Kidney glomerular epithelial cell (primary cell): ENCODE measurements at regions not wholly inside any gene's neighbourhood (a gene's known extent, or its start where the extent isn't known, plus 50 kb on each side); places are given as distances from the start of the nearest gene placed in this dataset.
A peak's percentile ranks its signal among the peaks of the same experiment; 100 is the strongest.

Source experiments
- DNase-seq: peaks from one replicate; lab custom pipeline; 2025; lab: John Stamatoyannopoulos, UW

- DNase-seq, result no peak
Measured at GRCh38 chr7:17611611-17612010, 313.2 kb downstream of the AHR start.

- no peak for DNase-seq
Measured at GRCh38 chr7:17613338-17614041, 315.0 kb downstream of the AHR start.

GRCh38 chr7:17617380-17617779 is 318.9 kb downstream of the AHR start:
- DNase-seq, result peak; percentile 17

- no peak for DNase-seq
Measured at GRCh38 chr7:17617857-17618651, 319.6 kb downstream of the AHR start.

GRCh38 chr7:17618652-17618974 is 320.2 kb downstream of the AHR start:
- no peak for DNase-seq

- no peak for DNase-seq
Measured at GRCh38 chr7:17619196-17619818, 320.9 kb downstream of the AHR start.

- DNase-seq, result no peak
Measured at GRCh38 chr7:17620566-17620965, 319.7 kb downstream of the SNX13 start.

GRCh38 chr7:17622451-17622850 is 317.8 kb downstream of the SNX13 start:
- no peak for DNase-seq

- DNase-seq, result no peak
Measured at GRCh38 chr7:17623546-17624185, 316.6 kb downstream of the SNX13 start.

- no peak for DNase-seq
Measured at GRCh38 chr7:17624379-17624778, 315.9 kb downstream of the SNX13 start.

- peak; percentile 89 for DNase-seq
Measured at GRCh38 chr7:17625043-17625442, 315.3 kb downstream of the SNX13 start.

GRCh38 chr7:17626235-17626634 is 314.1 kb downstream of the SNX13 start:
- no peak for DNase-seq

- no peak for DNase-seq
Measured at GRCh38 chr7:17631061-17631460, 309.2 kb downstream of the SNX13 start.

GRCh38 chr7:17632384-17632783 is 307.9 kb downstream of the SNX13 start:
- no peak for DNase-seq

- peak; percentile 31 for DNase-seq
Measured at GRCh38 chr7:17633067-17633466, 307.2 kb downstream of the SNX13 start.

GRCh38 chr7:17638727-17639126 is 301.6 kb downstream of the SNX13 start:
- no peak for DNase-seq

- no peak for DNase-seq
Measured at GRCh38 chr7:17640730-17641377, 299.4 kb downstream of the SNX13 start.

- DNase-seq, result no peak
Measured at GRCh38 chr7:17645500-17645899, 294.8 kb downstream of the SNX13 start.

GRCh38 chr7:17646253-17646956 is 293.9 kb downstream of the SNX13 start:
- peak; percentile 81 for DNase-seq

GRCh38 chr7:17651341-17651740 is 289.0 kb downstream of the SNX13 start:
- no peak for DNase-seq

- DNase-seq, result peak; percentile 42
Measured at GRCh38 chr7:17651863-17652385, 288.4 kb downstream of the SNX13 start.
